GM18907 (cell line): ENCODE measurements at regions not wholly inside any gene's neighbourhood (a gene's known extent, or its start where the extent isn't known, plus 50 kb on each side); places are given as distances from the start of the nearest gene placed in this dataset.

Experiments used
- ATAC-seq: cut with Tn5 transposase; IDR thresholded peaks from one replicate; pipeline ENCODE4 v1.9.1; 2021; ENCODE audit warnings: mild to moderate bottlenecking, moderate library complexity; ENCODE audit not compliant: unreplicated experiment

DNA sequence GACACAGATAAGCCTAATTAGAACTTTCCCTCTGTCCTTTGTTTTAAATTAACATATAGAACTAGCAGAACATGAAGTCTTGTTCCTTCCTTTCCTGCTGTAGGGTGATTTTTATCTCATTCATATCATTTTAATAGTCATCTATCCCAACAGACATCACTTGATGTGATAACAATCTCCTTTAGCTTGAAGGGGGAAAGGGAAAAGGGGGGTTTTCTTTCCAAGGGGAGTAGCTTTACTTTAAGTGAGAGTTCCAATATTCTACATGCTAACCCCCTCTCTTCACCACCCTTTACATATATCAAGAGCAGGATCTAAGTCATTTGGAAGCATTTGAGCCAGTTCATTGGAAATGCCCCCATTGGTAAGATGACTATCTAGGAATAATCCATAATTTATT lies 241.9 kb downstream of the HHIPL2 start:
- no peak for ATAC-seq

DNA sequence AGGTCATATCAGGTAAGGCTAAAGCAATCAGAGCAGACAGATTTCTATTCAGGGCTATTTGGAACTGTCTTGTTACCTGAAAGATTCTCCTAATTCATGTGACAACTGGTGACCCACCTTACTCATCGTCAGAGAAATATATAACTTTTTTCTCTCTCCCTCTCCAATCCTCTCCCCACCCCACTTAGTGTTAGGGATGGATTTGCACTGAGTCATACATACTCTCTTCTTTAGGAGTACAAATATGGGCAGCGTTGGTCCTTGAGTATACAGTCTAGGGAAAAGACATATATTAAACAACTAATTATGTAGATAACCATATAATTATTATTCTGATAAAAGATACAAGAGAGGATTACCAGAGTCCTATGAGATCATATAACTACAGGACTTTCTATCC lies 246.3 kb downstream of the HHIPL2 start:
- ATAC-seq: no peak

DNA sequence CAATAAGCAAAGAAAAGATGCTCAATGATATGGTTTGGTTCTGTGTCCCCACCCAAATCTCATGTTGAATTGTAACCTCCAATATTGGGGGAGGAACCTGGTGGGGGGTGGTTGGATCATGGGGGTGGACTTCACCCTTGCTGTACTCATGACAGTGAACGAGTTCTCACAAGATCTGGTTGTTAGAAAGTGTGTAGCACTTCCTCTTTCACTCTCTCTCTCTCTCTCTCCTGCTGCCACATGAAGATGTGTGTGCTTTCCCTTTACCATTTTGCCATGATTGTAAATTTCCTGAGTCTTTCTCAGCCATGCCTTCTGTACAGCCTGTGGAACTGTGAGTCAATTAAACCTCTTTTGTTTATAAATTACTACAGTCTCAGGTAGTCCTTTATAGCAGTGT lies 248.4 kb downstream of the HHIPL2 start:
- ATAC-seq: no peak

DNA sequence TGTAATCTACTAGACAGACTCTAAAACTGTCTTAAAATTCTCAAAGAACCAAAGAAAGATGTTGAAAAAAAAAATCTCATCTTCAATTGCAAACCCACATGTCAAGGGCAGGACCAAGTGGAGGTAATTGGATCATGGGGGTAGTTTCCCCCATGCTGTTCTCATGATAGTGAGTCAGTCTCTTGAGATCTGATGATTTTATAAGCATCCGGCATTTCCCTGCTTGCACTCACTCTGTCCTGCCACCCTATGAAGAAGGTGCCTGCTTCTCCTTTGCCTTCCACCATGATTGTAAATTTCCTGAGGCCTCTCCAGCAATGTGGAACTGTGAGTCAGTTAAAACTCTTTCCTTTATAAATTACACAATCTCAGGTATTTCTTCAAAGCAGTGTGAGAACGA lies 257.0 kb downstream of the HHIPL2 start:
- no peak for ATAC-seq

DNA sequence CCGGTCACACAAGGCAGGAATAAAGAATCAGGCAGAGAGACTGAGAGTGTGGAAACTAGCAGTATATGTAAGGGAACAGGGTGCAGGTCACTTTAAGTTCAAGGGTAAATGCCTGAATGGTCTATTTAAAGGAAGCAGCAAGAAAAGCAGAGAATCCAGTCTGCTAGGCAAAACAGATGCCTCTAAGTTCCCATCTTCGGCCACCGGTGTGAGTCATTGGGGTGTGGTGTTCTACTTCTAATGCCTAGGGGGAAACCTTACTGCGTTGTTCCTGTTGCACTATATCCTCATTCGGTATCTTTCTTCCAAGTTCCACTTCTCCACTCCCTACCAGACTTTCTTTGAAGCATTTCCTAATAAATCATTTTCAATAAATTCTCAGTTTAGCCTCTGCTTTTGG lies 259.9 kb downstream of the HHIPL2 start:
- no peak for ATAC-seq

DNA sequence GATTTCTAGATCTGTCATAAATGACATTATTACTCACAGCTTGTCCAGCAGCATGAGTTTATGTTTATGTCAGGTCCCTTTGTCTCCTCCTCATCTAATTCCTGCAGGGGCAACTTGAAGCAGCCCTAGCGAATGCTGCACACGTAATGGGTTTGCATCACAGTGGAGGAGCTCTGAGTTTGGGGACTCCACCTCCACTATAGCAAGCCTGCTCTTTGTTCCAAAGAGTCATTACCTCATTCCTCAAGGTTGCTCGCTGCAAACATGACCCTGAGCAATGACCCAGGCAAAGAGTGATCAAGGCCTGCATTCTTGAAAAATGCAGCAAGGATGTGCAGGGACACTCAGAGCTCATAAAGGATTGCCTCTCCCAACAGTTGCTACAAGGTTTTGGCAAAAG lies 261.9 kb downstream of the HHIPL2 start:
- no peak for ATAC-seq

DNA sequence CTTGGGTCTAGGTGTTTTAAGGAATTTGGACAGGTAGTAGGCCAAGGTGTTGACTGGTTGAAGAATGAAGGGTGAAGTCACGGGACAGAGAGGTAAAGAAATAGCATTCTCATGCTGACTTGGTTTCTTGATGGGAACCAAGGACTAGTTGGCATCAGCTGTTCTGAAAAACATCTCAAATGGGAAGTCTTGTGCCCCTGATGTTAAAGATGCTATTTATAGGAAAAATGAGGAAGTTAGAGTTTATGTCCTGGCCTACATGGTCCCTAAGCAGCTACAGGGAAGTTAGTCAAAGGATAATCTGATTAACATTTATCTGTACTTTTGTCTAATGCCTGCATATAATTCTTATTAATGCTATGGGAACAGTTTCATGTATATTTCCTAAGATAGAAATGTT lies 262.4 kb downstream of the HHIPL2 start:
- ATAC-seq: no peak

DNA sequence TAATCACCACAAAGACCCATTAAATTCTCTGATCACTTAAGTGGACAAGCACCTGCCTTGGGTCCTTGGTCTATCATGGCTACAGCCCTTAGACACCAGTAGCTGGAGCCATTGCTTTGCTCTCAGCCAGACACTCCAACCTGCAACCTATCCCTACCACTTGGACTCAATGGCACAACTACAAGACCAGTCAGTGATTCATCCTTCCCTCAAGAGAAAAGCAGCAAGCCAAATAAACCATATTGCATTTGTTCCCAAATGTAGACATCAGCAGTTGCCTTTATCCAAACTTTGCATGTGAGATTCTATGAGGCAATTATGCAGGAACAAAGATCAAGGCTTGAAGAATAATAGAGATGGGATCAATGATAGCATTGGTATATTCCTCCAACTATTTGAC lies 263.4 kb downstream of the HHIPL2 start:
- no peak for ATAC-seq

DNA sequence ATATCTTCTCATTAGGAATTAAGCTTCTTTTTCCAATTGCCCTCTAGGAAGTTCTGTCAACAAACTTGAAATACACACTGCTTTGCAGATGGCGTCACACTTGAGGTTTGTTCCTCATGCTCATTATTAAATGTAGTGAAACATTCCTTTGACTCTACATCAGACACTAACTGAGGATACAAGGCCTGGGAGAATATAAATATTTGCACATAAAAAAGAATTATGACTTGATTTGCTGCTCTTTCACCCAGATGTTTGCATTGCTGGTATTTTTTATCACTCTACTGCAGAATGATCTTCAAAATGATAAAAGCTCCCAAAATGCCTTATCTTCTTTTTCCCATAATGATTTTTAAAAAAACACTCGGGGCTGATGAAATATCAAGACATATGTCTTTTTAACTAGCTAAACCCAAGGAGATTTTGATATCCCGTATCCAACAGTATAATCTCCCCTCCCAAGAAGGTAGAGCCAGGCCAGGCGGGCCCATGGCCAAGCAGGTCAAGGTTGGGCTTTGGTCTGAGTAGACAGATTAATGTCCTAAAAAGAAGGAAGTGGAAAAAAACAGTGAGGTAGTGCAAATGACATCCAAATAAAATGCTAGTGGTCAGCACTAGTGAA lies 264.6 kb downstream of the HHIPL2 start:
- no peak for ATAC-seq

DNA sequence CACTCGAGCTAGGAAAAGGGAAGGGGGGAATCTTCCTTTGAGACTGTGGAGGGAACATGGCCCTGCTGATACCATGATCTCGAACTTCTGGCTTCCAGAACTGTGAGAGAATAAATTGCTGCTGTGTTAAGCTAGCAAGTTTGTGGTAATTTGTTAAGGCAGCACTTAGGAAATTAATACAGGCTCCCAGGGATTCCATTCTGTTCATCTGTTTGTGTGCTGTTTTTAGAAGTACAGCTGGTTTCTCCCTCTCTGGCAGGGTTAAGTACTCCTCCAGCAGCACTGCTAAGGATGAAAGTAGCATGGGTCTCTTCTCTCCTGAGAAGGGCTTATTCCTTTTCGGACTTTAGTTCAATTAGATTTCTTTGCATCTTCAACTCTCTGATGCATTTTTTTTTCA lies 268.3 kb downstream of the HHIPL2 start:
- ATAC-seq: no peak

DNA sequence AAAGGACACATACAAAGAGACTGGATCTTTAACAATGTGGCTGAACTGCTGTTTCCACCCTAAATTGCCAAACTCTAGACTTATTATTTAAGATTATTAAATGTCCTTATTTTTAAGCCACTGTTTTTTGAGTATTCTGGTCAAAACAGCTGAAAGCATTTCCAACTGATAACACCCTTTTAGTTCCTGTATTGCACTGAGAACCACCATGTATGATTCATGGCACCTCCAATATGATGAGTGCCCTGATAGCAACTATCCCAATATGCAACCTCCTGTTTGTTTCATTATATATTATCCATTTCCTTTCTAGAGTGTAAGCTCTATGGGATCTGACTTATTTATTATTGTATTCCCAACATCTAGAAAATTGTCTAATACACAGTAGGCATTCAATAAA lies 269.4 kb downstream of the HHIPL2 start:
- ATAC-seq: no peak

DNA sequence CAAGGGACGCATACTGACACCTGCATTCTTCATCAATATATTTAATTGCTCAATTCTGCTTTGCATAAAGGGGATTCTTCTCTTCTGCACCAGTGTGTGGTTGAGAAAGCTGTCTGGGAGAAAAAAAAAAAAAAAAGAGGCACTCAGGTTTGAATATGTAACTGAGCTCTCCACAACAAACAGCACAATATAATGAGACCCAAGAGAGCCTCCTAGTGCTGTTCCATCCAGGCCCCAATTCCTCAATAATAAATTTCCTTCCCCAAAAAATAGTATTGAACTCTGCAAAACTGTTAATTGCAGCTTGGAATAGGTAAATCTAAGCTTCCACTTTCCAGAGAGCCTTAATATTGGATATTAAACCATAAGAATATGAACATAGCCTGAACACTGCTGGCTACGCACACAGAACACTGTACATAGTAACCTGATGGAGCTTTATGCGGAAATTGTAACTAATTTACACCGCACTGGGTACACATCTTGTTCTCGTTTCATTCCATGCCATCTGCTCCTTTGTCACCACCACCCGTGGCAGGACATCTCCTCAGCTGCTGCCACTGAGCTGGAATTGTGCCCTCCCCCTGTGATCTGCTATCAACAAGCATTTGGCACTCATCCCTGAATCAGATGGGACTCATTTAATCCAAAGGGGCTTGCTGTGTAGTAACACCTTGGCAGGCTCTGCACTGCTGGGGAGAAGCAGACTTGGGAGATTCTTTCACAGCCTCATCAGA lies 272.0 kb downstream of the HHIPL2 start:
- no peak for ATAC-seq

DNA sequence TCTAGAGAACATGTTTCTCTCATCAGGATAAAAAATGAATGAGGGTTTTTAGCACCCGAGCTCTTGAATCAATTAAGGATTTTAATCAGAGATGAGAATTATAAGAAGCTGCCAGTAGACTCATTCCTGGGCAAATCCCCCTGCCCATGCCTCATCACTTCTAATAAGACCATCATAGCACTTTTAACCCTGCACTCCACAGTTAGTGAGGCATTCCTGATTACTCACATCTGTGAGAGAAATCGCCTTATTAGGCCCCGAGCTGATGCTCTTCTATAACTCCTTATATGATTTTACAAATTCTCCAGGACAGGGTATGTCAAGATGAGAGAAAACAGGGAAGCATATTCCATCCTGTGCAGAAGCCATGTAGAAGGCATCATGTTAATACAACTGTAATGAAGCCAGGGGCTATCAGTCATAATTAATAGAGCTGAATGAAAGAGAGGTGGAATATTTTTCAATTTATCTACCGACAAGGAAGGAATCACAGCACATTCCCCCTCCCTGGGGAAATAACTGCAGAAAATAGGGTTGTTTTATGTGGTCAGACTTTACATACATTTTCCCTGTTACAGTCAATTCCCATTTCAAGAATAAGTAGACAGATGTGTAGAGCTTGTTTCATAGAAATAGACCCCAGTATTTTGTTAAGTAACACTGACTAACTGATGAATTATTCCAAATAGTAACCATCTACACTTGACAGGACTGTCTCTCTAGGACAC lies 272.7 kb downstream of the HHIPL2 start:
- no peak for ATAC-seq

DNA sequence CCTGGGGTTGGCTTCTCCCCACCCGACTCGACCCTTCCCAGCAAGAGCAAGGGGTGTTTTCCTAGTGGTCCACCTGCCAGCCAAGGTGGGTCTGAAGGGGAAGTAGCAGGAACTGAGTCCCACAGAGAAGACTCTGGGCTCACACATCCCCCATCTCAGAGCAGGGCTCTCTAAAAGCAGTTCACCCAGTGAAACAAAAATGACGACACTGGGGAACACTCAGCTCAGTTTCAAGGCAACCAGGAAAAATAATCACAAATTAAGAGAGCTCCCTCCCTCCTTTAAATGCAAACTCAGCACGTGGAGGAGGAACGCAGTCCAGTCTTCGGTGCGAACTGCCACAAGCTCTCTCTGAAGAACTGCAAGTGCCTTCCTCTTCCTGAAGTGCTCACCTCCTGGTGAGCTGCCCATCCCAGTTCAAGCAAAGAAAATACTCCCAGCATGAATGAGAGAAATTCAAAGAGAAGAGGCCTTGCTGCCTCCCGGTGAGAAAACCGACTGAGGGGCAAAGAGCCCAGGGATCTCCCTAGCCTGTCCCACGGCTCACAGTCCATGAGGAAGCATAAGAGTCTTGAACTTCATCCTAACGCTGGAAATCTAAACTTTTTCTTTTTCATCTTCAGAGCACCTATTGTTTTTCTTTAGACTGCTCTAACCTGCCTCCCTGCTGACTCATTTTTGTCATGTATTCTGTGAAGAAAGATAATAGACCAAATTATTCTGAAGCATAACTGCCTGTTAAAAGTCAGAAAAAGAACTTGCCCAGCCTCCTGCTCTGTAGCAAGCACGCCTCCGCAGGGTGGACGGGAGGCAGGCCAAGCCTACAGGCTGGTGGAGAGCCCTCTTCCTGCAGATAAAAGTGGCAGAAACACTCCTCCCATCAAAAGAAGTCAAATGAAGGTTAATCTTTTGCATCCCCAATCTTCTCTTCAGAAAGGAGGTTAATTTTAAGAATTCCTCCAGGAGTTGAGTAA lies 281.4 kb downstream of the HHIPL2 start:
- ATAC-seq: no peak

DNA sequence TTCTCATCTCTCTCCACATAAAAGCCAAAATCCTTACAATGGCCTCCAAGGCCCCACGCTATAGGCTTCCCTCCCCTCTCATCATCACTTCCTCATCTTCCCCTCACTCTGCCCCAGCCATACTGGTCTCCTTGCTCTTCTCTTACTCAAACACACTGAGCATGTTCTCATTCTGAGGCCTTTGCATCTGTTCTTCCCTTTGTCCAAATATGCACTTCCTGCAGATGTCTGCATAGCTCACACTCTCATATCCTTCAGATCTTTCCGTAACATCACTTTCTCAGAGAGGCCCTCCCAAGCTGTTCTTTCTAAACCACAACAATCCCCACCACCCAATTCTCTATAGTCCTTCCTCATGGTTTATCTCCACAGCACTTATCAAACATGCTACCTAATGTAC lies 284.1 kb downstream of the HHIPL2 start:
- ATAC-seq: no peak

DNA sequence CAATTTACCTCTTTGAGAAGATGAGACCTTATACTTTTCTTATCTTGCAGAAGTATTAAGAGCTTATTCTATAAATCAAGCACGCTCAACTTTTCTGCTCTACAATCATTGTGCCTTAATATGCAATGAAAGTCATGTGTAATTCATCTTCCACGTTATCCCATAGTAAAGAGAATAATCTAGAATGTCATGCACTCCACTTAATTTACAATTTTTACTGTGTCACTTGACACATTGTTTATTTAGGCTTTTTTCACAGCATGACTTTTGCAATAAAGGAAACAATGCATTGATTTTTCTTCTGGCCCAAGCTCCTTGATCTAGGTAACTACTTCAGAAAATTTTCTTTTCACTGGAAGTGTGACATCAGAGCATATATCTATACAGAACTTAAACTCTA lies 290.9 kb downstream of the HHIPL2 start:
- no peak for ATAC-seq

DNA sequence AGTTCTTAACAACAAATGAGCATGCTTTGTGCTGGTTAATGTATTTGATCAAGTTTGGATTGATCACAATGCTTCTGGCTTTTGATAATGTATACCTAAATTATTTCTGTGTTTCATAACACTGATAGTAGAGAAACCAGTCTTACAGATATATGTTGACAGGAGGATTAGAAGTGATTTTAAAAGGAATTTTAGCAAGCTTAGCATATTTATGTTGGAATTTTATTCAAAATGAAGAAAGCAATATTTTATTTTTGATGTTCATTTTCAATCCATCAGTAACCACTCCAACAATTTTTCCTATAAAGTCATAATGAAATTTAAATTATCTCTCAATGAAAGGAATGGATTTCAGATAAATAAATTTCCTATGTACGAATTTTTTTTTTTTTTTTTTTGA lies 291.8 kb downstream of the HHIPL2 start:
- no peak for ATAC-seq

DNA sequence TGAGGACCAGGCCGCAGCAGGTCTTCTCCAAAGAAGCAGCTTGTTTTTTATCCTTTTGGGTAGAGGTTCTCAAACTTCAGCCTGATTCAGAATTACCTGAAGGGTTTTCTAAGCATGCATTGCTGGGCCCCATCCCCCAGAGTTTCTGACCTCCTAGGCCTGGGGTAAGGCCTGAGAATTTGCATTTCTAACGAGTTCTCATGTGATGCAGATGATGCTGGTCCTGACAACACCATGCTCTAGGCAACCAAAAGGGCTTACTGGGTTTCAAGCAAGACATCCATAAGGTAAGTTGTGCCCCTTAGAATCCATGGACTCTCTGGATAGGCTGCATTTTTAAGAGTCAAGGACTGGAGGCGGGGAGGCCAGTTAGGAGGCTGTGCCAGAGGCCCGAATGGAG lies 295.1 kb downstream of the HHIPL2 start:
- no peak for ATAC-seq

DNA sequence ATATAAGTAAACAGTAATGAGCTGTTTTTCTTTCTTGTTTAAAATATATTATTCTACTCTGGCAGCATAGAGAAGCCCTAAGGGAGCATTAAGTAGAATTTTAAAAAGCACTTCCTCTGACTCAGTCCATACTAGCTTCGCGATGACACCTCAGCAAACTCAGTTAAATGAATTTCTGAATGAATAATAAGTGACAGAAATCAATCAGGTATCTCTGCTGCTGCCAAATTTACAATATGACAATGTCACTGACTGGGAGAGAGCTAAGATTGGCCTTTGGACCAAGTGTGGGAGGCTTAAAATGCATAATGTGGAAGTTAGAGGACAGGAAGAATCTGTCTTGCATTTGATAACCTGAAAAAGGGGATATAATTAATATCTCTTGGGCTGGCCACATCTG lies 296.1 kb downstream of the HHIPL2 start:
- ATAC-seq: no peak

DNA sequence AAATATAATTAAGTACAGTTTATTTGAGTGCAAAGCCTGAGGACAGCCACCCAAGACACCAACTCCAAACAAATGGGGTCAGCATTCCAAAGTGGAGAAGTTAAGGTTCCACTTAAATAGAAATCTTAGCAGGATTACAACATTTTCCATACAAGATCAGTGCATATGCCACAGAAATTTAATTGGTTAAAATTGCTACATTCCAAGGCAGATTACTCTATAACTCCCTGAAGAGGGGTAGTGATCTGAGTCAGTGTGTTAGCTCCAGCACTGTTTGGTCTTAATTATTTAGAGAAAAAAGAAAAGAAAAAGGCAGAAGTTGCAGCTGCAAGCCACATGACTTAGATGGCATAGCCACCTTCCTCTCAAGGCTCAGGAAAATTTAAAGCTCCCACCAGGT lies 297.5 kb downstream of the HHIPL2 start:
- no peak for ATAC-seq

DNA sequence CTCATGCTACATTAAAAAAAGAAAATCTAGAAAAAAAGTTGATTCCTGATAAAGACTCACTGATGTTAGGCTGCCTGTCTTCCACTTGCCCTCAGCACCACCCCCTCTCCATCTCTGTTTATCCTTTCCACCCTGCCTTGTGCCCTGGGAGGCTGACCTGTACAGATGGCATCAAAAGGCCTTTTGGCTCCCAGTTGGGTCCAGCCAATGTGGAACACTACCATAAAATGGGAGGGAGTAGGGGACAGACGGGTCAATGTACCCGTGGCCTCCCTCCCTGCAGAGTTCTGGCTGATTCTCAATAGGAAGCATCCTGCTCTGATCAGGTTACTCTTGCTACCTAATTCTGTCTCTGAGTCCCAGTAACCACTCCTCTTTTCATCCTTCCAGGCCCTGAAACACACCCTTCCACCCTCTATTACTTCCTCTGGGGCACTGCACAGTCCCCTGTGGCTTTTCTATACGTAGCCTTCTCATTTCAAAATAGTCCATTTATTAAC lies 300.0 kb downstream of the HHIPL2 start:
- no peak for ATAC-seq
